HEK293 (cell line): ENCODE measurements at regions not wholly inside any gene's neighbourhood (a gene's known extent, or its start where the extent isn't known, plus 50 kb on each side); places are given as distances from the start of the nearest gene placed in this dataset.

Source experiments
- CTCF ChIA-PET: fragments of 350-600 bp; formaldehyde crosslinking; extraction: SDS; loops from one replicate; lab custom pipeline; 2021; ENCODE audit warnings: antibody characterized with exemption; lab: Yijun Ruan, JAX
- POLR2A ChIA-PET: fragments of 300-600 bp; formaldehyde crosslinking; extraction: SDS; loops from one replicate; lab custom pipeline; 2020; ENCODE audit warnings: antibody characterized with exemption, inconsistent platforms; lab: Yijun Ruan, JAX
- H3K27ac ChIP-seq: fragments of 200-500 bp; sonication (Bioruptor generic); 2 replicates; pipeline ENCODE4 v1.5.1; 2014; ENCODE audit warnings: low read depth, low read length, control low read depth, inconsistent platforms; ENCODE audit errors: extremely low read depth
- H3K36me3 ChIP-seq, 2 experiments: fragments of 200-500 bp in 1 of 2; sonication (Bioruptor generic) in 1 of 2; 1 replicate in 1 of 2; 2 replicates in 1 of 2; pipeline ENCODE4 v1.5.1; 2014 to 2017; ENCODE audit warnings: inconsistent platforms in 2 of 2, low read length in 2 of 2; ENCODE audit not compliant: control insufficient read depth in 2 of 2, insufficient read depth in 1 of 2
- H3K4me1 ChIP-seq: fragments of 200-500 bp; sonication (Bioruptor generic); 2 replicates; pipeline ENCODE4 v1.5.1; 2014; ENCODE audit warnings: mild to moderate bottlenecking, low read length, inconsistent platforms; ENCODE audit not compliant: control insufficient read depth, insufficient read depth
- H3K4me3 ChIP-seq: 2 replicates; pipeline ENCODE4 v1.5.1; 2011; ENCODE audit warnings: low read depth, mild to moderate bottlenecking, control low read depth, low read length, moderate library complexity
- H3K9me3 ChIP-seq: fragments of 200-500 bp; sonication (Bioruptor generic); 2 replicates; pipeline ENCODE4 v1.5.1; 2014; ENCODE audit warnings: low read depth, low read length, inconsistent platforms; ENCODE audit not compliant: control insufficient read depth, insufficient read depth
- MZF1 ChIP-seq: fragments of 450-650 bp; formaldehyde crosslinking; IDR thresholded peaks from 2 replicates; pipeline ENCODE4 v1.5.1; 2017; ENCODE audit warnings: missing biosample characterization, missing genetic modification characterization, borderline replicate concordance
- OVOL3 ChIP-seq: fragments of 450-650 bp; formaldehyde crosslinking; IDR thresholded peaks from 2 replicates; pipeline ENCODE4 v1.5.1; 2016; ENCODE audit warnings: missing biosample characterization, missing genetic modification characterization
- PBX3 ChIP-seq: sonication (generic); formaldehyde crosslinking; IDR thresholded peaks from 2 replicates; pipeline ENCODE4 v1.8.1; 2022; ENCODE audit warnings: mild to moderate bottlenecking, moderate library complexity, missing genetic modification reagents
- ZBTB1 ChIP-seq: fragments of 450-650 bp; formaldehyde crosslinking; IDR thresholded peaks from 2 replicates; pipeline ENCODE4 v1.5.1; 2016; ENCODE audit warnings: missing biosample characterization, missing genetic modification characterization
- ZBTB26 ChIP-seq: fragments of 450-650 bp; formaldehyde crosslinking; optimal IDR thresholded peaks from 2 replicates; pipeline ENCODE3; 2016; ENCODE audit warnings: missing biosample characterization, mild to moderate bottlenecking, missing genetic modification characterization
- ZBTB7A ChIP-seq: fragments of 450-650 bp; formaldehyde crosslinking; IDR thresholded peaks from 2 replicates; pipeline ENCODE4 v1.5.1; 2016; ENCODE audit warnings: low read depth, missing biosample characterization, missing genetic modification characterization
- ZFHX2 ChIP-seq: fragments of 450-650 bp; formaldehyde crosslinking; conservative IDR thresholded peaks from 2 replicates; pipeline ENCODE4 v1.5.1; 2016; ENCODE audit warnings: missing biosample characterization, missing genetic modification characterization
- ZNF133 ChIP-seq: fragments of 450-650 bp; formaldehyde crosslinking; IDR thresholded peaks from 2 replicates; pipeline ENCODE4 v1.5.1; 2016; ENCODE audit warnings: missing biosample characterization, missing genetic modification characterization
- ZNF146 ChIP-seq: fragments of 450-650 bp; formaldehyde crosslinking; IDR thresholded peaks from 2 replicates; pipeline ENCODE4 v1.5.1; 2016; ENCODE audit warnings: missing biosample characterization, missing genetic modification characterization
- ZNF157 ChIP-seq: fragments of 450-650 bp; formaldehyde crosslinking; IDR thresholded peaks from 2 replicates; pipeline ENCODE4 v1.5.1; 2016; ENCODE audit warnings: missing biosample characterization, missing genetic modification characterization
- ZNF211 ChIP-seq: fragments of 450-650 bp; formaldehyde crosslinking; IDR thresholded peaks from 2 replicates; pipeline ENCODE4 v1.5.1; 2016; ENCODE audit warnings: low read depth, missing biosample characterization, missing genetic modification characterization
- ZNF26 ChIP-seq: fragments of 450-650 bp; formaldehyde crosslinking; IDR thresholded peaks from 2 replicates; pipeline ENCODE4 v1.5.1; 2016; ENCODE audit warnings: missing biosample characterization, missing genetic modification characterization
- ZNF473 ChIP-seq: fragments of 450-650 bp; formaldehyde crosslinking; IDR thresholded peaks from 2 replicates; pipeline ENCODE4 v1.5.1; 2017; ENCODE audit warnings: missing biosample characterization, missing genetic modification characterization
- ZNF518A ChIP-seq: fragments of 450-650 bp; formaldehyde crosslinking; conservative IDR thresholded peaks from 2 replicates; pipeline ENCODE4 v1.5.1; 2016; ENCODE audit warnings: low read depth, missing biosample characterization, missing genetic modification characterization
- ZNF548 ChIP-seq: fragments of 450-650 bp; formaldehyde crosslinking; IDR thresholded peaks from 2 replicates; pipeline ENCODE4 v1.5.1; 2016; ENCODE audit warnings: missing biosample characterization, missing genetic modification characterization
- ZNF555 ChIP-seq: fragments of 450-650 bp; formaldehyde crosslinking; conservative IDR thresholded peaks from 2 replicates; pipeline ENCODE4 v1.5.1; 2017; ENCODE audit warnings: missing biosample characterization, mild to moderate bottlenecking, missing genetic modification characterization, inconsistent platforms
- ZNF580 ChIP-seq: fragments of 450-650 bp; formaldehyde crosslinking; IDR thresholded peaks from 2 replicates; pipeline ENCODE4 v1.5.1; 2016; ENCODE audit warnings: missing biosample characterization, missing genetic modification characterization
- ZNF623 ChIP-seq: fragments of 450-650 bp; formaldehyde crosslinking; IDR thresholded peaks from 2 replicates; pipeline ENCODE4 v1.5.1; 2016; ENCODE audit warnings: missing biosample characterization, missing genetic modification characterization
- ZNF777 ChIP-seq: fragments of 450-650 bp; formaldehyde crosslinking; IDR thresholded peaks from 2 replicates; pipeline ENCODE4 v1.5.1; 2017; ENCODE audit warnings: missing biosample characterization, missing genetic modification characterization, borderline replicate concordance
- ZNF837 ChIP-seq: fragments of 450-650 bp; formaldehyde crosslinking; IDR thresholded peaks from 2 replicates; pipeline ENCODE4 v1.5.1; 2016; ENCODE audit warnings: missing biosample characterization, missing genetic modification characterization

GRCh38 chr9:78725503-78725902 is 428.6 kb downstream of the PSAT1 start (continued):
- no peak for TF ChIP-seq ZNF26 (tag by site-specific recombination)
- no peak for TF ChIP-seq ZNF157 (tag by site-specific recombination)
- TF ChIP-seq ZFHX2 (tag by site-specific recombination) = no peak
- TF ChIP-seq ZNF777 (tag by site-specific recombination) = no peak
- no peak for TF ChIP-seq MZF1
- TF ChIP-seq ZNF837 (tag by site-specific recombination) = no peak

GRCh38 chr9:78745331-78745730 is 448.4 kb downstream of the PSAT1 start:
- no peak for TF ChIP-seq ZBTB26 (tag by site-specific recombination)
- TF ChIP-seq, all 188 proteins: peak for 0
- no peak overlapping the region for H3K4me3 ChIP-seq
- no peaks in the 10 kb centered on the region for H3K4me1 ChIP-seq
- CTCF ChIA-PET = no interaction called here
- no peaks in the 10 kb centered on the region for H3K9me3 ChIP-seq
- POLR2A ChIA-PET = no interaction called here
- H3K36me3 ChIP-seq = no peaks in the 10 kb centered on the region
- no peak overlapping the region for H3K27ac ChIP-seq

GRCh38 chr9:78746010-78746409 is 449.1 kb downstream of the PSAT1 start:
- Histone ChIP-seq H3K27ac (no peak overlapping the region), H3K4me1 (no peaks in the 10 kb centered on the region), H3K9me3 (no peaks in the 10 kb centered on the region), H3K4me3 (no peak overlapping the region), H3K36me3 (no peaks in the 10 kb centered on the region)
- ChIA-PET POLR2A (no interaction called here), CTCF (interaction anchor here (0.6 kb wide), 1 partner anchor 388 kb away, joined by 4 read pairs; no protein-coding TSS in a partner anchor)
- TF ChIP-seq ZBTB7A (tag by site-specific recombination) (no peak), ZNF555 (tag by site-specific recombination) (no peak), ZNF548 (tag by site-specific recombination) (no peak), ZBTB1 (no peak), ZNF133 (tag by site-specific recombination) (no peak), ZNF211 (tag by site-specific recombination) (no peak), PBX3 (CRISPR knock-in tag) (no peak), ZNF518A (tag by site-specific recombination) (no peak), ZNF473 (tag by site-specific recombination) (no peak), OVOL3 (no peak), ZNF623 (tag by site-specific recombination) (no peak), ZFHX2 (tag by site-specific recombination) (no peak), ZNF146 (no peak), ZNF580 (tag by site-specific recombination) (no peak)
